ENCODE measurements at regions not wholly inside any gene's neighbourhood (a gene's known extent, or its start where the extent isn't known, plus 50 kb on each side); places are given as distances from the start of the nearest gene placed in this dataset.

DNA sequence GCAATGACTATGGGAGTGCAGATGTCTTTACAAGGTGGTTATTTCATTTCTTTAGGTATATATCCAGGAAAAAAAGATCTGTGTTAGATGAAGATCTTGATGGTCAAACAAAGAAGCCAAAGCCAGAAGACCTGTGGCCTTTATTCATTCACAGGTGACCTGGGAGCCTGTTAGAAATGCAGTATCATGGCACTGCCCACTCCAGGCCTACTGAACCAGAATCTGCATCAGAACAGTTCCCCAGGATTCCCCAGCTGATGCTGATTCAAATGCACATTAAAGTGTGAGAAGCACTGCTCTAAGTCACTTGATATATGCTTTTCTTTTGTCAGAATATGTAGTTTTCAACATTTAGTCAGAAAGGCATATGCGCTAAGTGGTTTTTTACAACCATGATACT is 251.1 kb downstream of the IPMK start (continued):
- TF ChIP-seq, protein P1, sequence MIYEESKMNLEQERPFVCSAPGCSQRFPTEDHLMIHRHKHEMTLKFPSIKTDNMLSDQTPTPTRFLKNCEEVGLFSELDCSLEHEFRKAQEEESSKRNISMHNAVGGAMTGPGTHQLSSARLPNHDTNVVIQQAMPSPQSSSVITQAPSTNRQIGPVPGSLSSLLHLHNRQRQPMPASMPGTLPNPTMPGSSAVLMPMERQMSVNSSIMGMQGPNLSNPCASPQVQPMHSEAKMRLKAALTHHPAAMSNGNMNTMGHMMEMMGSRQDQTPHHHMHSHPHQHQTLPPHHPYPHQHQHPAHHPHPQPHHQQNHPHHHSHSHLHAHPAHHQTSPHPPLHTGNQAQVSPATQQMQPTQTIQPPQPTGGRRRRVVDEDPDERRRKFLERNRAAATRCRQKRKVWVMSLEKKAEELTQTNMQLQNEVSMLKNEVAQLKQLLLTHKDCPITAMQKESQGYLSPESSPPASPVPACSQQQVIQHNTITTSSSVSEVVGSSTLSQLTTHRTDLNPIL (CRISPR knock-in tag; IDR thresholded peaks at IDR 0.05; ENCODE audit: low read depth) = no peak
- TF ChIP-seq ARNTL (CRISPR knock-in tag; IDR thresholded peaks at IDR 0.05; ENCODE audit: borderline replicate concordance, low read depth) = no peak
- TF ChIP-seq BACH2 (CRISPR knock-in tag; IDR thresholded peaks at IDR 0.05; ENCODE audit: borderline replicate concordance) = no peak
- no peak for TF ChIP-seq ZNF565 (CRISPR knock-in tag; conservative IDR thresholded peaks at IDR 0.05; ENCODE audit: low read depth)
- no peak for TF ChIP-seq RARB (CRISPR knock-in tag; IDR thresholded peaks at IDR 0.05)
- no peak for TF ChIP-seq ZC3H10 (CRISPR knock-in tag; IDR thresholded peaks at IDR 0.05)
- TF ChIP-seq ZFP30 (CRISPR knock-in tag; IDR thresholded peaks at IDR 0.05) = no peak

DNA sequence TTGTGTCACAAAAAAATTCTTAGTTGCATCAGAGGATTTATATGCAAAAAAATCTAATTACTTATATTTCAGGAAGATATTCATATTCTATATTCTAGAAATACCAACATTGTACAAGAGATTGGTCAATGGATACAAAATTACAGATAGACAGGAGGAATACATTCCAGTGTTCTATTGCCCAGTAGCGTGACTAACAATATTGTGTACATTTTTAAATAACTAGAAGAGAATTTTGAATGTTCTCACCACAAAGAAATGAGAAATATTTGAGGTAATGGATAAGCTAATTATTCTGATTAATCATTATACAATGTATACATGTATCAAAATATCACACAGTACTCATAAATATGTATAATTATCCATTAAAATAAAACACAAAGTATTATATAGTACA is 253.3 kb downstream of the IPMK start:
- TF ChIP-seq ZNF70 (CRISPR knock-in tag; IDR thresholded peaks at IDR 0.05) (no peak), ARNTL (CRISPR knock-in tag; IDR thresholded peaks at IDR 0.05; ENCODE audit: borderline replicate concordance, low read depth) (no peak), GLIS3 (CRISPR knock-in tag; IDR thresholded peaks at IDR 0.05) (no peak), SNAI2 (CRISPR knock-in tag; IDR thresholded peaks at IDR 0.05) (no peak), CSDC2 (CRISPR knock-in tag; IDR thresholded peaks at IDR 0.05) (no peak)
- no peak for ATAC-seq

DNA sequence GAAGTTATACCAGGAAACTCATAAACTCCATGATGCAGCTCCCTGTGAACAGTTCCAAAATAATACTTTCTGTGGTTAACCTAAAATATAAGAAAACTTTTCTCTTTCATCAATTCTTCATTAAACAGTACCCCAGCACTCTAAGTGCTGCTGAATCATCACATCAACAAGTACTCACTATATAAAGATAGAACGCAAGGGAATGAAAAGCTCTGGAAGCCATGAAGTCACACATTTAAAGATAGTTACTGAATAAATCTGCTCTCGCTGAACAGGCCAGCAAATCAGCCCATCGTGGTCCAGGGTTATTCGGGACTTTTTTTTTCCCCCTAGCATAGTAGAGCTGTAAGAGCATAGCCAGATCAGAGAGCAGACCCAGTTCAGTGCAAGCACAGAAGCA is 254.3 kb downstream of the IPMK start:
- no peak for ATAC-seq
- TF ChIP-seq, protein P2, sequence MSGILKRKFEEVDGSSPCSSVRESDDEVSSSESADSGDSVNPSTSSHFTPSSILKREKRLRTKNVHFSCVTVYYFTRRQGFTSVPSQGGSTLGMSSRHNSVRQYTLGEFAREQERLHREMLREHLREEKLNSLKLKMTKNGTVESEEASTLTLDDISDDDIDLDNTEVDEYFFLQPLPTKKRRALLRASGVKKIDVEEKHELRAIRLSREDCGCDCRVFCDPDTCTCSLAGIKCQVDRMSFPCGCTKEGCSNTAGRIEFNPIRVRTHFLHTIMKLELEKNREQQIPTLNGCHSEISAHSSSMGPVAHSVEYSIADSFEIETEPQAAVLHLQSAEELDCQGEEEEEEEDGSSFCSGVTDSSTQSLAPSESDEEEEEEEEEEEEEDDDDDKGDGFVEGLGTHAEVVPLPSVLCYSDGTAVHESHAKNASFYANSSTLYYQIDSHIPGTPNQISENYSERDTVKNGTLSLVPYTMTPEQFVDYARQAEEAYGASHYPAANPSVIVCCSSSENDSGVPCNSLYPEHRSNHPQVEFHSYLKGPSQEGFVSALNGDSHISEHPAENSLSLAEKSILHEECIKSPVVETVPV (CRISPR knock-in tag; IDR thresholded peaks at IDR 0.05) = no peak
- no peak for TF ChIP-seq RARB (CRISPR knock-in tag; IDR thresholded peaks at IDR 0.05)
- TF ChIP-seq ZNF8 (CRISPR knock-in tag; IDR thresholded peaks at IDR 0.05) = no peak

DNA sequence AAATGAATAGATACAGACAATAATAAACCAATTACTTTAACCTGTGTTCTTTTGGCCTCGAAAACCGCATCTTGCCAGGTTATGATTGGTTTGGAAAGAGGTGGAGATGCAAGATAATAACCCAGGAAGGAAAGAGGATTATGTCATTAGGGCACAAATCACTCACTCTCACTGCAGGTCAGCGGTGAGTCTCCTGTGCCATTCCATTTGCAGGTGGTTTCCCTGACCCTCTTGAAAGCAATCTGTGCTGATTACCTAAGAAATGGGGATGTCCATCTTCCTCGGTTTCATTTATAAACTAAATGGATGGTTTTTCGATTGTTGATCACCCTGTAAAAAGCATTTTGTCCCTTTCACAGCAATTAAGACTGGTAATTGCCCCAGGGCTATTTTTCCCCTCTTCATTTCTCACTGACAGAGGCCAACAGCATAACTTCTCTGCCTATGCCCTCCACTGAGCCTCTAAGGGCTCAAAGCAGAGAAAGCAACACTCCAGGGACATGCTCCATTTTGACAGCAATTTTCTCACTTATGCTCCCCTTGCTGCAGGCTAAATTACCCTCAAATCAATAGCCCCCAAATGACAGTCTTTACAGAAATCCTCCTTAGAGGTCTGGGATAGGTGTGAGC is 257.5 kb downstream of the IPMK start:
- TF ChIP-seq, protein P2 (CRISPR knock-in tag; IDR thresholded peaks at IDR 0.05) = no peak
- no peak for TF ChIP-seq CSDC2 (CRISPR knock-in tag; IDR thresholded peaks at IDR 0.05)
- no peak for TF ChIP-seq RARB (CRISPR knock-in tag; IDR thresholded peaks at IDR 0.05)
- no peak for TF ChIP-seq GLIS3 (CRISPR knock-in tag; IDR thresholded peaks at IDR 0.05)
- TF ChIP-seq, protein P3, sequence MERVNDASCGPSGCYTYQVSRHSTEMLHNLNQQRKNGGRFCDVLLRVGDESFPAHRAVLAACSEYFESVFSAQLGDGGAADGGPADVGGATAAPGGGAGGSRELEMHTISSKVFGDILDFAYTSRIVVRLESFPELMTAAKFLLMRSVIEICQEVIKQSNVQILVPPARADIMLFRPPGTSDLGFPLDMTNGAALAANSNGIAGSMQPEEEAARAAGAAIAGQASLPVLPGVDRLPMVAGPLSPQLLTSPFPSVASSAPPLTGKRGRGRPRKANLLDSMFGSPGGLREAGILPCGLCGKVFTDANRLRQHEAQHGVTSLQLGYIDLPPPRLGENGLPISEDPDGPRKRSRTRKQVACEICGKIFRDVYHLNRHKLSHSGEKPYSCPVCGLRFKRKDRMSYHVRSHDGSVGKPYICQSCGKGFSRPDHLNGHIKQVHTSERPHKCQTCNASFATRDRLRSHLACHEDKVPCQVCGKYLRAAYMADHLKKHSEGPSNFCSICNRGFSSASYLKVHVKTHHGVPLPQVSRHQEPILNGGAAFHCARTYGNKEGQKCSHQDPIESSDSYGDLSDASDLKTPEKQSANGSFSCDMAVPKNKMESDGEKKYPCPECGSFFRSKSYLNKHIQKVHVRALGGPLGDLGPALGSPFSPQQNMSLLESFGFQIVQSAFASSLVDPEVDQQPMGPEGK (CRISPR knock-in tag; IDR thresholded peaks at IDR 0.05; ENCODE audit: borderline replicate concordance) = no peak
- no peak for TF ChIP-seq PPARA (CRISPR knock-in tag; IDR thresholded peaks at IDR 0.05; ENCODE audit: borderline replicate concordance)
- TF ChIP-seq ZC3H10 (CRISPR knock-in tag; IDR thresholded peaks at IDR 0.05) = no peak
- no peak for TF ChIP-seq BACH2 (CRISPR knock-in tag; IDR thresholded peaks at IDR 0.05; ENCODE audit: borderline replicate concordance)
- TF ChIP-seq, protein P1 (CRISPR knock-in tag; IDR thresholded peaks at IDR 0.05; ENCODE audit: low read depth) = no peak
- TF ChIP-seq, protein P4, sequence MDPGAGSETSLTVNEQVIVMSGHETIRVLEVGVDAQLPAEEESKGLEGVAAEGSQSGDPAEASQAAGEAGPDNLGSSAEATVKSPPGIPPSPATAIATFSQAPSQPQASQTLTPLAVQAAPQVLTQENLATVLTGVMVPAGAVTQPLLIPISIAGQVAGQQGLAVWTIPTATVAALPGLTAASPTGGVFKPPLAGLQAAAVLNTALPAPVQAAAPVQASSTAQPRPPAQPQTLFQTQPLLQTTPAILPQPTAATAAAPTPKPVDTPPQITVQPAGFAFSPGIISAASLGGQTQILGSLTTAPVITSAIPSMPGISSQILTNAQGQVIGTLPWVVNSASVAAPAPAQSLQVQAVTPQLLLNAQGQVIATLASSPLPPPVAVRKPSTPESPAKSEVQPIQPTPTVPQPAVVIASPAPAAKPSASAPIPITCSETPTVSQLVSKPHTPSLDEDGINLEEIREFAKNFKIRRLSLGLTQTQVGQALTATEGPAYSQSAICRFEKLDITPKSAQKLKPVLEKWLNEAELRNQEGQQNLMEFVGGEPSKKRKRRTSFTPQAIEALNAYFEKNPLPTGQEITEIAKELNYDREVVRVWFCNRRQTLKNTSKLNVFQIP (CRISPR knock-in tag; IDR thresholded peaks at IDR 0.05; ENCODE audit: borderline replicate concordance, low read depth) = no peak
- no peak for ATAC-seq
